ENCODE measurements at regions not wholly inside any gene's neighbourhood (a gene's known extent, or its start where the extent isn't known, plus 50 kb on each side); places are given as distances from the start of the nearest gene placed in this dataset.

- Mint-ChIP-seq H3K36me3 (ENCODE audit: low read depth) (no peaks in the 10 kb centered on the region), H3K4me3 (no peak overlapping the region), H3K4me1 (peaks cover 2% of the 10 kb centered on the region), H3K27me3 (no peaks in the 10 kb centered on the region), H3K27ac (no peak overlapping the region), H3K9me3 (no peaks in the 10 kb centered on the region)
- ATAC-seq (ENCODE audit: low read depth) = no peak
- POLR2A ChIA-PET = no interaction called here
- no peak for TF ChIP-seq CTCF (IDR thresholded peaks at IDR 0.05)
- CTCF ChIA-PET = no interaction called here
- DNase-seq = no peak
- intact Hi-C loops (cut with micrococcal nuclease) = no loop called here
Observed at GRCh38 chr5:78706825-78707224, 58.3 kb upstream of the LHFPL2 start.

- CTCF ChIA-PET = no interaction called here
- Mint-ChIP-seq H3K36me3 (ENCODE audit: low read depth) (no peaks in the 10 kb centered on the region), H3K27me3 (no peaks in the 10 kb centered on the region), H3K27ac (no peak overlapping the region), H3K4me1 (peaks cover 2% of the 10 kb centered on the region), H3K9me3 (no peaks in the 10 kb centered on the region), H3K4me3 (no peak overlapping the region)
- TF ChIP-seq CTCF (IDR thresholded peaks at IDR 0.05) = no peak
- POLR2A ChIA-PET = no interaction called here
- ATAC-seq (ENCODE audit: low read depth) (no peak), DNase-seq (no peak)
- intact Hi-C loops (cut with micrococcal nuclease) = no loop called here
Observed at GRCh38 chr5:78706381-78706780, 57.8 kb upstream of the LHFPL2 start.

GRCh38 chr5:78705826-78706225 is 57.3 kb upstream of the LHFPL2 start:
- TF ChIP-seq CTCF (IDR thresholded peaks at IDR 0.05) = no peak
- DNase-seq = no peak
- no peaks in the 10 kb centered on the region for H3K9me3 Mint-ChIP-seq
- intact Hi-C loops (cut with micrococcal nuclease) = no loop called here
- CTCF ChIA-PET = no interaction called here
- no peak overlapping the region for H3K27ac Mint-ChIP-seq
- no peaks in the 10 kb centered on the region for H3K27me3 Mint-ChIP-seq
- POLR2A ChIA-PET = no interaction called here
- peaks cover under 1% of the 10 kb centered on the region for H3K4me1 Mint-ChIP-seq
- no peak for ATAC-seq (ENCODE audit: low read depth)
- H3K36me3 Mint-ChIP-seq (ENCODE audit: low read depth) = no peaks in the 10 kb centered on the region
- H3K4me3 Mint-ChIP-seq = no peak overlapping the region

GRCh38 chr5:78701795-78702410 is 53.3 kb upstream of the LHFPL2 start:
- H3K36me3 Mint-ChIP-seq (ENCODE audit: low read depth) = no peaks in the 10 kb centered on the region
- ChIA-PET POLR2A (no interaction called here), CTCF (no interaction called here)
- no peaks in the 10 kb centered on the region for H3K27me3 Mint-ChIP-seq
- intact Hi-C loops (cut with micrococcal nuclease) = no loop called here
- H3K9me3 Mint-ChIP-seq = no peaks in the 10 kb centered on the region
- TF ChIP-seq CTCF (IDR thresholded peaks at IDR 0.05) = no peak
- no peak overlapping the region for H3K4me3 Mint-ChIP-seq
- DNase-seq = no peak
- no peak overlapping the region for H3K27ac Mint-ChIP-seq
- no peak for ATAC-seq (ENCODE audit: low read depth)
- H3K4me1 Mint-ChIP-seq = no peaks in the 10 kb centered on the region

GRCh38 chr5:78699552-78700153 is 51.1 kb upstream of the LHFPL2 start:
- ChIA-PET CTCF (no interaction called here), POLR2A (no interaction called here)
- no peak for ATAC-seq (ENCODE audit: low read depth)
- H3K4me1 Mint-ChIP-seq = no peaks in the 10 kb centered on the region
- H3K27me3 Mint-ChIP-seq = no peaks in the 10 kb centered on the region
- H3K9me3 Mint-ChIP-seq = peaks cover 2% of the 10 kb centered on the region
- no peak for TF ChIP-seq CTCF (IDR thresholded peaks at IDR 0.05)
- DNase-seq = no peak
- H3K4me3 Mint-ChIP-seq = no peak overlapping the region
- intact Hi-C loops (cut with micrococcal nuclease) = no loop called here
- H3K36me3 Mint-ChIP-seq (ENCODE audit: low read depth) = no peaks in the 10 kb centered on the region
- H3K27ac Mint-ChIP-seq = no peak overlapping the region
